ENCODE measurements at regions not wholly inside any gene's neighbourhood (a gene's known extent, or its start where the extent isn't known, plus 50 kb on each side); places are given as distances from the start of the nearest gene placed in this dataset.
A peak's percentile ranks its signal among the peaks of the same experiment; 100 is the strongest.
"Not testable (repeated sequence)": the region's sequence is repeated elsewhere in the genome, so short reads cannot be mapped to it uniquely, and the experiment has no call there.

DNA sequence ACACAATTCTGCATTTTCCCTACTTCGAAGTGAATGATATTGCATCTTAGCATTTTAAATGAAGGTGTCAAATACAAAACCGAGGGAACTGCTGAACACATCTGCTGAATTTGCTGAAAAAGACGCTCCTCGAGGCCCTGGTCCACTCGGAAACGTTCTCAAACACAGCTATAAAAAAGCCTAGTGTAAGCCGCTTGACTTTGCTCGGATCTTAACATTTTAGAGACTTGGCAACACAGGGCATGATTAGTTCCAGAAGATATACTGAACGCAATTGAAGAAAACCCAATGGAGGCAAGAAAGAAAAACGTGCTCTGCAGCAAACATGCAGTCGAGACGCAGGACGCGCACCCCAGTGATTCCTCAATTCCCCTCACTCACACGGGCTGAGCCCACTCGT lies 506.4 kb upstream of the AMELY start:
- no peak for DNase-seq (ENCODE audit: low read depth in 2 of 2)

DNA sequence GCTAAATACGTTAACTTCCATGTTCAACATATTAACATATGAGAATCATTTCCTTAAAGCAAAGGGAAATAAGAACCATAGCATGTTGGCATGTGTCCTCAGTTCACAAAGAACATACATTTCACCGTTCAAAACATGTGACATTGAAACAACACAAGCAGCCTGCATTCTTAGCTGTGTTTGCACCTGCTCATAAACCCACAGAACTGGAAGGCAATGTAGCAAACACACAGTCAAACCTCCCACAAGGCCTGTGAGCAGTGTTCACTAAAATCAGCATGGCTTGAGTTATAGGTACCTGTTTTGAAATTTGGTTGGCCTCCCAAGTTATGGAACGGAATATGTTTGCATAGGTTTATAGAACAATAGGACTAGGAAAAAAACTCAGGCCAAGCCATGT lies 504.9 kb upstream of the AMELY start:
- no peak for DNase-seq (ENCODE audit: low read depth in 2 of 2)

DNA sequence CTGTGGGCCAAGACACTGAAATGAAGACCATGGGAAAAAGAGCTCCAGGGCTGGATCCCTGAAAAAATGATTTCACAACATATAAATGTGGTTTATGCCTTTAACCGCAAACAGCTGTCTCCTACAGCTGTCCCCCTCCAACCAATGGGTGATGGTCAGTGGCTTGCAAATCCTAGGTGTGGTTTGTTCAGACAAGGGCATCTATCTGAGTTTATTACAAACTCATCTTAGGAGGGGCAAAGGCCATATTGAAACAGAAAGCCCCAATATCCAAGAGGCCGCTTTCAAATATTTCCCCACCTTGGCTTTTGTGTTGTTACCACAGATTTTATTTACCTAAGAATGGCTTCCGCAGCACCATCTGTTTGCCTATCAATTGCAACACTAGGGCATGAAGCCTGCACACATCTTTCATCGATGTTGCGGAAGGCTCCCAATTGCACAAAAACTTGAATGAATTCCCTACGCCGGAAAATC lies 503.6 kb upstream of the AMELY start:
- no peak for DNase-seq (ENCODE audit: low read depth in 2 of 2)

- no peak for DNase-seq (ENCODE audit: low read depth in 2 of 2)
These were observed 478.5 kb upstream of the AMELY start for GRCh38 chrY:7390056-7390455.

GRCh38 chrY:7382988-7383387 lies 471.4 kb upstream of the AMELY start:
- no peak for DNase-seq (ENCODE audit: low read depth in 2 of 2)

- no peak for DNase-seq (ENCODE audit: low read depth in 2 of 2)
These were observed 465.5 kb upstream of the AMELY start for GRCh38 chrY:7377091-7377490.

DNA sequence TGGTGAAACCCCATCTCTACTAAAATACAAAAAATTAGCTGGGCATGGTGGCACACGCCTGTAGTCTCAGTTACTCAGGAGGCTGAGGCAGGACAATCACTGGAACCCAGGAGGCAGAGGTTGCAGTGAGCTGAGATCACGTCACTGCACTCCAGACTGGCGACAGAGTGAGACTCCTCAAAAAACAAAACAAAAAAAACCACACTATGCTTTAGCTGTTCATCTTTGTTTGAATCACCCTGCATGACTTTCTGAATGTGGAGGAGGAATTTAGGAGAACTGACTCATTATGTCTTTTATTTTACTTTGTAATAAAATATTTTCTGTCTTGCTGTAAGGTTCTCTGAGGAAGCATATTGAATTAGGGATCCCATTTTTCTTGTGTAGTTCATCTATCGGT lies 462.9 kb upstream of the AMELY start:
- DNase-seq (ENCODE audit: low read depth in 2 of 2): not testable (repeated sequence)

DNA sequence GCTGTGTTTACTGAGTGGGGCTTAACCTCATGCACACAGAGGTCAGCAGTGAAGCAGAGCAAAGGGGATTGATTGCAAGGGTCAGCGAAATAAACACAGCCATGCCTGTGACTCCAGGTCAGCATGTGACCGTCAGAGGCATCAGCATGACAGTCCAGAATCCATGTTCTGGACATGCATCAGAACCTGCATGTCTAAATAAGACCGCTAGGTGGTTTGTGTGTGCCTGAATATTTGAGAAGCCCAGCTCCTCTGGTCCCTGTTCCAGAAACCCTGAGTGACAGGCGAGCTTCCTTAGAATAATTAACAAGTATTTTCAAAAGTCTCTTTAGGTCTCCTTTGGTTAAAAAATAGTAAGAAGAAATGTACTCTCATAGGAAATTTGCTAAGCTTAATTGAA lies 460.4 kb upstream of the AMELY start:
- not testable (repeated sequence) for DNase-seq (ENCODE audit: low read depth in 2 of 2)

GRCh38 chrY:7371026-7371425 lies 459.5 kb upstream of the AMELY start:
- not testable (repeated sequence) for DNase-seq (ENCODE audit: low read depth in 2 of 2)

DNA sequence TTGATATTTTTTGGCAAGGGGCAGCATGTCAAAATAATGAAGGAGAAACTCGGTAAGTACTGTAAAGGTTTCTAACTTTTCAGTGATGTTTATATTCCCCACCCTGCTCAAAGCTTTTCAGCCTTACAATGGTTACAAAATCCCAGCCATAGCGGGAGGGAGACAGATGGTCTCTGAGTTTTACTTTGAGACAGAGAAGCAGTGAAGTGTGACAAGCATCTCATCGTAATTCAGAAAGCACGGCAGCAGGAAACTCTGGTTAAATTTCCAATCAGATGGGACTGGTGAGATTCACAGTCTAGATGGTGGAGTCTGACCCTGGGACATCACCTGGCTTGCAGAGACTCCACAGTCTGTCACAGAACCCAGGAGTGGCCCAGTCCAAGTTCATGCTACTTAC lies 448.0 kb upstream of the AMELY start:
- DNase-seq (ENCODE audit: low read depth in 2 of 2): no peak

DNA sequence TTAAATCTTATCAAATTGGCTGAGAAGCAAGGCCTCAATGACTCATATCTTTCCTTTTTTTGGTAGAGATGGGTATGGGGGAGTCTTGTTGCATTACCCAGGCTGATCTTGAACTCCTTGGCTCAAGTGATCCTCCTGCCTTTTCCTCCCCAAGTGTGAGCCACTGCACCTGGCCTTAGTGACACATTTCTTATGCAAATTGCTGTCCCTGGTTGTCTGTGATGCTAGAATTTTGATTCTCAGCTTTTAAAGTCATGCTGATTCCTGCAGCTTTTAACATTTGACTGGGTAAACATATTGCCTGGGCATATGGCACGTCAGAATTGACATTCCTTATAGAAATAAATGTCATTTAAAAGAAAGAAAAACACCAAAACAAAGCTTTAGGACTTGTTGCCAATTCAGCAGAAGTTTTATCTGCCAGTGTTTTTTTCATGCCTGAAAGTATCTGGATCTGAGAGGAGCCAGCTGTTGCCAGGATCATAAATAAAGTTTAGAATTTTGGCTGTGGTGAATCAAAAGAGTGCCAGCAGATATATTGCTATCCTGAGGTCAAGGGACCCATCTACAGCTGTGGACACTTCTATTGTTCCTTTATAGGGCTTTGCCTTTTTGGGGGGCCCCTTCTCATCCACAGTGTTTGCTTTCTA lies 446.7 kb upstream of the AMELY start:
- no peak for DNase-seq (ENCODE audit: low read depth in 2 of 2)

GRCh38 chrY:7355891-7356290 lies 444.3 kb upstream of the AMELY start:
- not testable (repeated sequence) for DNase-seq (ENCODE audit: low read depth in 2 of 2)

DNA sequence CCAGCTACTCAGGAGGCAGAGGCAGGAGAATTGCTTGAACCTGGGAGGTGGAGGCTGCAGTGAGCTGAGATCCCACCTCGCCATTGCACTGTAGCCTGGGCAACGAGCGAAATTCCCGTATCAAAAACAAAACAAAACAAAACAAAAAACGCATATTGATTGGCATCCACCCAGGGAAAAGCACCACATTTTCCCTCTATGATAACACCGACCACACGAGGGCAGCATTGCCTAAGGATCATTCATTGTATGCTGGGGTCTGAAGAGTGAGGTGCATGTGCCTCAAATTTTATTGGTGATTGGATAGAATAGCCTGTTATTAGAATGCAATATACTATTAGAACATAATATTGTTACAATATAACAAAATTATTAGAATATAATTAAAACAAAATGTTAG lies 433.1 kb upstream of the AMELY start:
- DNase-seq (ENCODE audit: low read depth in 2 of 2): peak in 1 of 2 donors; percentile 30

- no peak for DNase-seq (ENCODE audit: low read depth in 2 of 2)
These were observed 431.7 kb upstream of the AMELY start for GRCh38 chrY:7343261-7343660.

GRCh38 chrY:7342732-7343131 lies 431.2 kb upstream of the AMELY start:
- not testable (repeated sequence) for DNase-seq (ENCODE audit: low read depth in 2 of 2)

- DNase-seq (ENCODE audit: low read depth in 2 of 2): no peak
These were observed 428.0 kb upstream of the AMELY start for GRCh38 chrY:7339391-7340087.

GRCh38 chrY:7336023-7336873 lies 424.7 kb upstream of the AMELY start:
- no peak for DNase-seq (ENCODE audit: low read depth in 2 of 2)

GRCh38 chrY:7334449-7334848 lies 422.9 kb upstream of the AMELY start:
- no peak for DNase-seq (ENCODE audit: low read depth in 2 of 2)

DNA sequence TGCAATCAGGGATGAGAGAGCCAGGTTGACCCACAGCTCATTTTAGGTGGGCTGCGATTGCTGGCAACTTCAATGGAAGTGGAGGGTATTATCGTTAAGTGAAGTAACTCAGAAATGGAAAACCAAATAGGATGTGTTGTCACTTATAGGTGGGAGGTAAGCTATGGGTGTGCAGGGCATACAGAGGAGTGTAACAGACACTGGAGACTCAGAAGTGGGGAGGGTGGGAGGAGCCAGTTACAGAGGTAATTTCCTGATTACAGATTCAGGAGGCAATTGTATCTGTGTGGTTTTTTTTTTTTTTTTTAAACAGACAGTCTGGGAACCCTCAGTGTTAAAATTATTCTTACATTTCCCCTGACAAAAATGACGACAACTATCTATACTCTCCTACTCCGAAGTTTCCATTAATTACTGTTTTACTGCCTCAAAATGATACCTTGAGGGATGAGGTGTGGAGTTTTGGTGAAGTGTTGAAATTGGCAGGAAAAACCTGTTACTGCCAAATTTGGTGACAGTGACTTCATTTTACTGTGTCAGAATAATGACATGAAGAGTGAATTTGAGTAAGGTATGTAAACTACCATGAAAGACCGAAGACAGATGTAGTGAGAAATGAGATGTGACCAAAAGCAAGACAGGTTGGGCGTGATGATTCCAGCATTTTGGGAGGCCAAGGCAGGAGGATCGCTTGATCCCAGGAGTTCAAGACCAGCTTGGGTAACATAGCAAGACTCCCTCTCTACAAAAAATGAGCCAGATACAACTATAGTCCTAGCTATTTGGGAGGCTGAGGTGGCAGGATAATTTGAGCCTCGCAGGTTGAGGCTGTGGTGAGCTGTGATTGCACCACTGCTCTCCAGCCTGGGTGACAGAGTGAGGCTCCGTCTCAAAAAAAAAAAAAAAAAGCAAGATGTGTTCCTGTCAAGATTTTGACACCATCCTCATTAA lies 415.0 kb upstream of the AMELY start:
- DNase-seq (ENCODE audit: low read depth in 2 of 2): no peak

DNA sequence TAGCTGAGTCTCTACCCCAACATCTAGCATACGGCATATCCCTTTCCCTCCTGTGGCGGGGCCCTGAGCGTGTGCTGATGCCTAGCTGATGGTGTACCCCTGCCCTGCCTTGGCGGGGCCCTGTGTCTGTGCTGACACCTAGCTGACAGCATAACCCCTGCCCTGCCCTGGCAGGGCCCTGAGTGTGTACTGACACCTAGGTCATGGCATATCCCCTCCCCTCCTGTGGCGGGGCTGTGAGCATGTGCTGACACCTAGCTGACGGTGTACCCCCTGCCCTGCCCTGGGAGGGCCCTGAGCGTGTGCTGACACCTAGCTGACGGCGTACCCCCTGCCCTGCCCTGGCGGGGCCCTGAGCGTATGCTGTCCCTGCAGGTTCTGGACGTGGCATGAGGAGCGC lies 414.0 kb upstream of the AMELY start:
- DNase-seq (ENCODE audit: low read depth in 2 of 2): no peak

GRCh38 chrY:7320751-7321150 lies 409.2 kb upstream of the AMELY start:
- DNase-seq (ENCODE audit: low read depth in 2 of 2): no peak
